ENCODE measurements at regions not wholly inside any gene's neighbourhood (a gene's known extent, or its start where the extent isn't known, plus 50 kb on each side); places are given as distances from the start of the nearest gene placed in this dataset.

GRCh38 chr18:30403278-30403677, 639.3 kb downstream of the DSC3 start:
- TF ChIP-seq, protein P1, sequence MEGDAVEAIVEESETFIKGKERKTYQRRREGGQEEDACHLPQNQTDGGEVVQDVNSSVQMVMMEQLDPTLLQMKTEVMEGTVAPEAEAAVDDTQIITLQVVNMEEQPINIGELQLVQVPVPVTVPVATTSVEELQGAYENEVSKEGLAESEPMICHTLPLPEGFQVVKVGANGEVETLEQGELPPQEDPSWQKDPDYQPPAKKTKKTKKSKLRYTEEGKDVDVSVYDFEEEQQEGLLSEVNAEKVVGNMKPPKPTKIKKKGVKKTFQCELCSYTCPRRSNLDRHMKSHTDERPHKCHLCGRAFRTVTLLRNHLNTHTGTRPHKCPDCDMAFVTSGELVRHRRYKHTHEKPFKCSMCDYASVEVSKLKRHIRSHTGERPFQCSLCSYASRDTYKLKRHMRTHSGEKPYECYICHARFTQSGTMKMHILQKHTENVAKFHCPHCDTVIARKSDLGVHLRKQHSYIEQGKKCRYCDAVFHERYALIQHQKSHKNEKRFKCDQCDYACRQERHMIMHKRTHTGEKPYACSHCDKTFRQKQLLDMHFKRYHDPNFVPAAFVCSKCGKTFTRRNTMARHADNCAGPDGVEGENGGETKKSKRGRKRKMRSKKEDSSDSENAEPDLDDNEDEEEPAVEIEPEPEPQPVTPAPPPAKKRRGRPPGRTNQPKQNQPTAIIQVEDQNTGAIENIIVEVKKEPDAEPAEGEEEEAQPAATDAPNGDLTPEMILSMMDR (IDR thresholded peaks at IDR 0.05; ENCODE audit: low read depth, low read length, poor library complexity, severe bottlenecking), result no peak
- TF ChIP-seq EZH2phosphoT487 (IDR thresholded peaks at IDR 0.05; ENCODE audit: borderline replicate concordance, low read length), result no peak

Data from DOHH2 (cell line).